Bronchial epithelial cell (primary cell): ENCODE measurements at regions not wholly inside any gene's neighbourhood (a gene's known extent, or its start where the extent isn't known, plus 50 kb on each side); places are given as distances from the start of the nearest gene placed in this dataset.

Source experiments
- DNase-seq: peaks from one replicate; pipeline ENCODE4 v3.0.0-alpha.2; 2010; ENCODE audit warnings: low read depth
- FAIRE-seq: peaks from 2 replicates; lab custom pipeline; 2011; peaks lifted over from hg19 to GRCh38; lab: Jason Lieb, UNC
- H3K27me3 ChIP-seq: 2 replicates; pipeline ENCODE4 v1.5.1; 2011; ENCODE audit warnings: low read length; ENCODE audit not compliant: control insufficient read depth, insufficient read depth
- H3K36me3 ChIP-seq: 2 replicates; pipeline ENCODE4 v1.5.1; 2011; ENCODE audit warnings: low read length; ENCODE audit not compliant: control insufficient read depth, insufficient read depth
- H3K4me3 ChIP-seq: 2 replicates; pipeline ENCODE4 v1.5.1; 2011; ENCODE audit warnings: mild to moderate bottlenecking, low read depth, low read length, control low read depth
- TF ChIP-seq, protein P1 (sequence below): IDR thresholded peaks from 2 replicates; pipeline ENCODE4 v1.5.1; 2011; ENCODE audit warnings: mild to moderate bottlenecking, moderate library complexity, low read length, control low read depth, inconsistent platforms; ENCODE audit not compliant: insufficient read depth, severe bottlenecking

DNA sequence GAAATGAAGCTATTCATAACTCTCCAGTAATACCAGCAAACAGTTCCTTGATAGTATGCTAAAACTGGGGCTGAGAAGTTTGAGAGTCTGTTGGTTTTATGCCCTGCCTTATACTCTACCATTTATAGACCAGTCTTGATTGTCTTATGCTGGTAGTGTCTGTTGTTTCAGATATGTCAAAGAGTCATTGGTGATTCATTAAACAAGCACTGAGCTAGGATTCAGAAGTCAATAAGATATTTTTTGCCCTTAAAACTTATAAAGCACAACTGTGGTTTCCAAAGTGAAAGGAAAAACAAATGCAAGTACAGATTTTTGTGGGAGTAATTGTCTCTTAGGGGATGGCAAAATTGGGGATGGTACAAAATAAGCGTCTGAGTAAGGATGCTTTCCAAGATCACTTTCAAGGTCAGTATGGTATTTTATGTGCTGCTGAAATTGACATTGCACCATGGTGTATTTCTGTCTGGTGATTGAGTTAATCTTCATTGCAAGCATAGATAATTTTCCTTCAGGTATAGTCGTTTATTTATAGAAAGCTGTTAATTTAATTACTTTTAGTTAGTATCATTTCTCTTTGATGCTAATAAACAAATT, 289.5 kb upstream of the E2F7 start:
- H3K27me3 ChIP-seq: no peaks in the 10 kb centered on the region
- FAIRE-seq (no peak), DNase-seq (peak; percentile 13)
- no peak overlapping the region for H3K4me3 ChIP-seq
- TF ChIP-seq, protein P1, sequence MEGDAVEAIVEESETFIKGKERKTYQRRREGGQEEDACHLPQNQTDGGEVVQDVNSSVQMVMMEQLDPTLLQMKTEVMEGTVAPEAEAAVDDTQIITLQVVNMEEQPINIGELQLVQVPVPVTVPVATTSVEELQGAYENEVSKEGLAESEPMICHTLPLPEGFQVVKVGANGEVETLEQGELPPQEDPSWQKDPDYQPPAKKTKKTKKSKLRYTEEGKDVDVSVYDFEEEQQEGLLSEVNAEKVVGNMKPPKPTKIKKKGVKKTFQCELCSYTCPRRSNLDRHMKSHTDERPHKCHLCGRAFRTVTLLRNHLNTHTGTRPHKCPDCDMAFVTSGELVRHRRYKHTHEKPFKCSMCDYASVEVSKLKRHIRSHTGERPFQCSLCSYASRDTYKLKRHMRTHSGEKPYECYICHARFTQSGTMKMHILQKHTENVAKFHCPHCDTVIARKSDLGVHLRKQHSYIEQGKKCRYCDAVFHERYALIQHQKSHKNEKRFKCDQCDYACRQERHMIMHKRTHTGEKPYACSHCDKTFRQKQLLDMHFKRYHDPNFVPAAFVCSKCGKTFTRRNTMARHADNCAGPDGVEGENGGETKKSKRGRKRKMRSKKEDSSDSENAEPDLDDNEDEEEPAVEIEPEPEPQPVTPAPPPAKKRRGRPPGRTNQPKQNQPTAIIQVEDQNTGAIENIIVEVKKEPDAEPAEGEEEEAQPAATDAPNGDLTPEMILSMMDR: no peak
- no peaks in the 10 kb centered on the region for H3K36me3 ChIP-seq

DNA sequence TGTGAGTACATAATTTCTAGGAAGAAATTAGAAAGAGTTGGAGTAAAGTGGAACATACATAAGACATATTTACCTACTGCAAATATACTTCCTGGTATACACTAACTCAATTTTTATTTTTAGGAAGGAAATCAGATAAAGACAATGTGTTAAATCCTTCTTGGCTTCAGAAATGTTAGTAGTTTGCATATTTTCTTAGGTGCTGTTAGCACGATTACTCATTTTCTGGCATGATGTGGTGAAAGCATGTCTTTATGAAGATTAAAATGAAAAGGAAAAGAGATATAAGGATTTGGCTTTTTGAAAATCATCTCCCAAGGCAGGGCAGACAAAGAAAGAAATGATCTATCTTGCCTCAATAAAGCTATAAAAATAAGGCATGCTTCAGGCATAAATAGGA, 287.6 kb upstream of the E2F7 start:
- FAIRE-seq: no peak
- DNase-seq: no peak
- Histone ChIP-seq H3K36me3 (no peaks in the 10 kb centered on the region), H3K4me3 (no peak overlapping the region), H3K27me3 (no peaks in the 10 kb centered on the region)
- TF ChIP-seq, protein P1: no peak

DNA sequence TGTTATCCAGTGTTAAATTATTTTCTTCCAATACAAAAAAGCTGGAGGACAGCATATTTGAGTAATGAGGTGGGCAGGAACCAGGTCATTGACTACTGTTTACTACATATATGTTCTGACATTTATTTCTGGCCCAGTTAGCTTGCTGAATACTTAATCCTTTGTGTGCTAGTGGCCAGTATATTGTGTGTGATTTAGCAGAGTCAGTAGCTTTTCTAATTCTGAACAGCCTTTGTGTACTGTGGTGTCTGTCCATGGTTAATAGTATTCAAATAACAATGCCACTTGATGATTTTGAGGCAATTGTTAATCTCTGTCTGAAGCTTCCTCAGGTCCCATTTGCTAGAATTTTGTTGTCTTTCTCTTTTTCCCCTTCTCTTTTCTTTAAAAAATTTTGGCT, 286.5 kb upstream of the E2F7 start:
- no peak for FAIRE-seq
- TF ChIP-seq, protein P1: no peak
- Histone ChIP-seq H3K4me3 (no peak overlapping the region), H3K27me3 (no peaks in the 10 kb centered on the region), H3K36me3 (no peaks in the 10 kb centered on the region)
- DNase-seq: no peak

DNA sequence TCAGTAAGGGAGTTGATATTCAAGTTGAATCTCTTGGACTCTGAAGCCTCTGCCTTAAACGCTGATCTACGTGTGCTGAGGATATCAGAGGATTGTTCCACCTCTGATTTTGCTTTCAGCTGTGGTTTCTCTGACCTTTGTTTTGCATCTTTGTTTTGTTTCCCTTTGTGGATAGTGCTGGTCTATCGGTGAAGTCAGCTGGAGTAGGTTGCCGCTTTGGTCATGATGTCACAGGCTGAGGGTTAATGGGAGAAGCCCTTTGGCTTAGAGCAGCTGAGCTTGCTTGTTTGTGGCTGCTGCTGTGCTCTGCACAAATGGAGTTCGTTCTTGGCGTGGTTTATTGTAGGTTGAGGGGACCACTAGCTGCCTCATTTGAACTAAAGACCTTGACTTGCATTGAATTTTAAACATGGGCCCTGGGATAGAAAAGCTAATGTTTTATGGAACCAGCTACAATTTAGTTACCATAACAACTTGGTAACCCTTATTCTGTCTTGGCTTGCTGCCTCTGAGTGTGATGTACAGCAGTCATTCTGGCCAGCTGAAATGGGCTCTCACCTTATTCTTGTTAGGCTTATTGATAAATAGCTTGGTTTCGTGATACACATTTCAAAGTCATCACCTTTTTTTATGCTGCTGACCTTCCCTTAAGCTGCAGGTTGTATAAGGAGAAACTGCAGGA, 284.5 kb upstream of the E2F7 start:
- no peaks in the 10 kb centered on the region for H3K27me3 ChIP-seq
- DNase-seq: no peak
- FAIRE-seq: peak; percentile 13
- no peaks in the 10 kb centered on the region for H3K36me3 ChIP-seq
- TF ChIP-seq, protein P1: no peak
- H3K4me3 ChIP-seq: no peak overlapping the region

DNA sequence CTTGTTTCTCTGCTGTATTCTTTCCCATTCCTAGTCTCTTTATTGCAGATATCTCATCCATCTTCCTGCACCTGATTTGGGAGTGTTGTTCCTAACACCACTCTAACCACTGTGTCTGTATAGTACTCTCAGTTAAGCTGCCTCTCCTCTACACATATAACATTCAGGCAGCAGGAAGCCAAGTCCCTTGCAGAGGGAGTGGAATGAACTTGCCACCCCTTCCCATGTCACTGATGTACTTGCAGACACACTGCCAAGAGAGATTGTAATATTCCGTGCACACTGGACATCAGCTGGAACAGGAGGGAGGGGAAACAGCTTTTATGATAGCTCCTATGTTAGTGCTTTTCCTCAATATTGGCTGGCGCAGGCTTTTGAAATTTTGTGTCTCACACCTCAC, 281.6 kb upstream of the E2F7 start:
- Histone ChIP-seq H3K4me3 (no peak overlapping the region), H3K36me3 (no peaks in the 10 kb centered on the region), H3K27me3 (no peaks in the 10 kb centered on the region)
- TF ChIP-seq, protein P1: no peak
- FAIRE-seq: no peak
- no peak for DNase-seq
